HG02763 (cell line): ENCODE measurements at regions not wholly inside any gene's neighbourhood (a gene's known extent, or its start where the extent isn't known, plus 50 kb on each side); places are given as distances from the start of the nearest gene placed in this dataset.

Experiments used
- ATAC-seq: cut with Tn5 transposase; IDR thresholded peaks from one replicate; pipeline ENCODE4 v1.9.1; 2021; ENCODE audit warnings: mild to moderate bottlenecking, moderate library complexity; ENCODE audit not compliant: unreplicated experiment

- no peak for ATAC-seq
Measured at GRCh38 chr5:143694357-143694756, 117.6 kb upstream of the HMHB1 start.

- no peak for ATAC-seq
Measured at GRCh38 chr5:143693651-143694252, 118.2 kb upstream of the HMHB1 start.

GRCh38 chr5:143692342-143692741 is 119.6 kb upstream of the HMHB1 start:
- no peak for ATAC-seq

GRCh38 chr5:143691945-143692290 is 120.0 kb upstream of the HMHB1 start:
- no peak for ATAC-seq

- no peak for ATAC-seq
Measured at GRCh38 chr5:143691287-143691944, 120.5 kb upstream of the HMHB1 start.

- no peak for ATAC-seq
Measured at GRCh38 chr5:143687604-143688003, 124.4 kb upstream of the HMHB1 start.

GRCh38 chr5:143685246-143685815 is 126.6 kb upstream of the HMHB1 start:
- no peak for ATAC-seq

GRCh38 chr5:143683459-143683858 is 128.5 kb upstream of the HMHB1 start:
- ATAC-seq: no peak

- ATAC-seq: no peak
Measured at GRCh38 chr5:143682929-143683386, 129.0 kb upstream of the HMHB1 start.

GRCh38 chr5:143682246-143682905 is 129.6 kb upstream of the HMHB1 start:
- no peak for ATAC-seq

GRCh38 chr5:143680672-143681259 is 131.2 kb upstream of the HMHB1 start:
- no peak for ATAC-seq

GRCh38 chr5:143679777-143680176 is 132.2 kb upstream of the HMHB1 start:
- no peak for ATAC-seq

GRCh38 chr5:143678148-143678905 is 133.6 kb upstream of the HMHB1 start:
- ATAC-seq: no peak

GRCh38 chr5:143677403-143677802 is 134.6 kb upstream of the HMHB1 start:
- ATAC-seq: no peak

GRCh38 chr5:143676802-143677201 is 135.2 kb upstream of the HMHB1 start:
- ATAC-seq: no peak

GRCh38 chr5:143674469-143674786 is 137.5 kb upstream of the HMHB1 start:
- ATAC-seq: no peak

GRCh38 chr5:143673676-143674468 is 138.1 kb upstream of the HMHB1 start:
- ATAC-seq: no peak

GRCh38 chr5:143672806-143673205 is 139.2 kb upstream of the HMHB1 start:
- no peak for ATAC-seq

- ATAC-seq: no peak
Measured at GRCh38 chr5:143671674-143672569, 140.0 kb upstream of the HMHB1 start.
